Stomach (tissue), 4 donors: ENCODE measurements at regions not wholly inside any gene's neighbourhood (a gene's known extent, or its start where the extent isn't known, plus 50 kb on each side); places are given as distances from the start of the nearest gene placed in this dataset.
"Not testable (repeated sequence)": the region's sequence is repeated elsewhere in the genome, so short reads cannot be mapped to it uniquely, and the experiment has no call there.

Experiments
- POLR2A ChIP-seq, 4 donors: fragments of 450-650 bp; IDR thresholded peaks; one replicate each; pipeline ENCODE4 v1.6.1; 2016; ENCODE audit warnings: antibody characterized with exemption in 4 of 4, control low read depth in 2 of 4, mild to moderate bottlenecking in 1 of 4, moderate library complexity in 1 of 4
- TF ChIP-seq, protein P1 (sequence below), 7 experiments: fragments of 450-650 bp in 4 of 7; fragments of 200-600 bp in 3 of 7; sonication (generic) in 3 of 7; IDR thresholded peaks; one replicate each; pipeline ENCODE4 v1.5.1; 2016 to 2019; ENCODE audit warnings: antibody characterized with exemption in 7 of 7, control low read depth in 2 of 7, mild to moderate bottlenecking in 1 of 7

DNA sequence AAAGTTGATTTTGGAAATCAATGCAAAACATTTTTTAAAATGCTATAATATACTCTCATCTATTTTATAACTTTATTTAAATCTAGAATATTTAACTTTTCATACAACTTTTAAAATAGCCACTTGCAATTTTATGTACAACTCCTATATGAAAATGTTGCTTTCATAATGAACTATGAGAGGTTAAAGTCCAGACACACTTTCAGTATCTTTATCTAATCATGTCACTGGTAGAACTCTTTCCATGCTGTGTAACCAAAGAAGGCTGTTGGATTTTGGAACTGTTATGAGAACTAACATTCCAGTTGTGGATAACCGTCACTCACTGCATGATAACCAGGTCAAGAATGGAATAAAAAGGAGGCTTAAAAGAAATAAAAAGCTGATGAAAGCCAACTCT, 603.1 kb downstream of the CDY1 start:
- TF ChIP-seq POLR2A (IDR thresholded peaks at IDR 0.05) = not testable (repeated sequence)
- TF ChIP-seq, protein P1, sequence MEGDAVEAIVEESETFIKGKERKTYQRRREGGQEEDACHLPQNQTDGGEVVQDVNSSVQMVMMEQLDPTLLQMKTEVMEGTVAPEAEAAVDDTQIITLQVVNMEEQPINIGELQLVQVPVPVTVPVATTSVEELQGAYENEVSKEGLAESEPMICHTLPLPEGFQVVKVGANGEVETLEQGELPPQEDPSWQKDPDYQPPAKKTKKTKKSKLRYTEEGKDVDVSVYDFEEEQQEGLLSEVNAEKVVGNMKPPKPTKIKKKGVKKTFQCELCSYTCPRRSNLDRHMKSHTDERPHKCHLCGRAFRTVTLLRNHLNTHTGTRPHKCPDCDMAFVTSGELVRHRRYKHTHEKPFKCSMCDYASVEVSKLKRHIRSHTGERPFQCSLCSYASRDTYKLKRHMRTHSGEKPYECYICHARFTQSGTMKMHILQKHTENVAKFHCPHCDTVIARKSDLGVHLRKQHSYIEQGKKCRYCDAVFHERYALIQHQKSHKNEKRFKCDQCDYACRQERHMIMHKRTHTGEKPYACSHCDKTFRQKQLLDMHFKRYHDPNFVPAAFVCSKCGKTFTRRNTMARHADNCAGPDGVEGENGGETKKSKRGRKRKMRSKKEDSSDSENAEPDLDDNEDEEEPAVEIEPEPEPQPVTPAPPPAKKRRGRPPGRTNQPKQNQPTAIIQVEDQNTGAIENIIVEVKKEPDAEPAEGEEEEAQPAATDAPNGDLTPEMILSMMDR (IDR thresholded peaks at IDR 0.05) = not testable (repeated sequence)
